Gastrocnemius medialis (tissue), 4 donors: ENCODE measurements at regions not wholly inside any gene's neighbourhood (a gene's known extent, or its start where the extent isn't known, plus 50 kb on each side); places are given as distances from the start of the nearest gene placed in this dataset.

ENCODE experiments used
- ATAC-seq, 2 donors: fragments of 150-250 bp; one replicate each; pipeline ENCODE4 v1.9.1; 2016
- DNase-seq, 2 donors: peaks; one replicate each; pipeline ENCODE4 v3.0.0-alpha.2; 2019
- H3K27ac ChIP-seq, 4 donors: fragments of 200-600 bp; sonication (generic); 1 replicate in 1 of 4; 2 replicates in 3 of 4; pipeline ENCODE4 v1.5.1; 2016 to 2018; ENCODE audit warnings: mild to moderate bottlenecking in 2 of 4, moderate library complexity in 1 of 4
- H3K27me3 ChIP-seq, 3 donors: fragments of 200-600 bp; sonication (generic) in 2 of 3; 1 replicate in 1 of 3; 2 replicates in 2 of 3; pipeline versions ENCODE4 v1.5.1 to v1.6.0; 2016 to 2019; ENCODE audit warnings: mild to moderate bottlenecking in 1 of 3, moderate library complexity in 1 of 3
- H3K36me3 ChIP-seq, 2 donors: fragments of 200-600 bp; sonication (generic) in 1 of 2; one replicate each; pipeline ENCODE4 v1.5.1; 2017 to 2018
- H3K4me1 ChIP-seq, 2 donors: fragments of 200-600 bp; sonication (generic) in 1 of 2; one replicate each; pipeline ENCODE4 v1.5.1; 2016 to 2017; ENCODE audit warnings: mild to moderate bottlenecking in 2 of 2
- H3K4me3 ChIP-seq, 4 donors: fragments of 200-600 bp; sonication (generic) in 3 of 4; 1 replicate in 1 of 4; 2 replicates in 3 of 4; pipeline ENCODE4 v1.5.1; 2016 to 2019; ENCODE audit warnings: mild to moderate bottlenecking in 2 of 4
- H3K9me3 ChIP-seq, 3 donors: fragments of 200-600 bp; sonication (generic) in 2 of 3; 1 replicate in 1 of 3; 2 replicates in 2 of 3; pipeline ENCODE4 v1.5.1; 2016 to 2019
- CTCF ChIP-seq, 5 experiments: fragments of 450-650 bp in 3 of 5; fragments of 200-600 bp in 2 of 5; sonication (generic) in 2 of 5; IDR thresholded peaks in 4 of 5; conservative IDR thresholded peaks in 1 of 5; 1 replicate in 4 of 5; 2 replicates in 1 of 5; pipeline ENCODE4 v1.5.1; 2016 to 2019; ENCODE audit warnings: antibody characterized with exemption in 5 of 5, mild to moderate bottlenecking in 3 of 5, moderate library complexity in 3 of 5
- POLR2A ChIP-seq, 2 donors: fragments of 450-650 bp; IDR thresholded peaks; one replicate each; pipeline ENCODE4 v1.6.1; 2017; ENCODE audit warnings: antibody characterized with exemption in 2 of 2, mild to moderate bottlenecking in 2 of 2, moderate library complexity in 2 of 2
- in situ Hi-C, 4 donors: fragments of 200-750 bp; cut with MboI; loops; one replicate each; pipeline versions ENCODE4 v1.15.0 to v1.8.0; 2017; ENCODE audit warnings: low sequenced_read_pairs in 4 of 4
- intact Hi-C: fragments of 100-400 bp; cut with DNase I; formaldehyde crosslinking; loops from one replicate; pipeline ENCODE4 v1.15.1; 2023; ENCODE audit warnings: low total_unique reads

DNA sequence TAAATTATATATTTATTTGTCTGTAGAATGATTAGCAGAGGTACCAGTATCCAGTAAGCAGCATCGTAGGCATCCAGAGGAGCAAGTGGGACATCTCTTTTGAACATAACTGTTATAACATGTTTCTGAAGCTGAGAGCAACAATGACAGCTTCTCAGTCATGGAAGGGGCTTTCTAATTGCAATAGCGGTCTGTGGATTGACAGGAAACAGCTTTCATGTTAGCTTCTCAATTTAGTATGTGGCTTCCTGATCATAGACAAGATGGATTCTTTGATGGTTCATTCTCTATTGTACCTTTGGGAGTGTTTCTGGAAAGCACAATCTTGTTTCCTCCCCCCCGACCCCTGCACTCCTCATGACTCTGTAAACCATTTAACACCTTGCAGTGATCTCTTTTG is 434.6 kb upstream of the GNPDA2 start:
- ATAC-seq, result no peak
- intact Hi-C loops, result no loop called here

GRCh38 chr4:45155081-45155777 is 428.9 kb upstream of the GNPDA2 start:
- Histone ChIP-seq H3K36me3 (no peaks in the 10 kb centered on the region), H3K4me3 (no peak overlapping the region), H3K4me1 (no peaks in the 10 kb centered on the region), H3K27ac (no peak overlapping the region), H3K9me3 (no peaks in the 10 kb centered on the region), H3K27me3 (no peaks in the 10 kb centered on the region)
- DNase-seq, result no peak
- in situ Hi-C loops (no loop called here), intact Hi-C loops (no loop called here)
- TF ChIP-seq CTCF (IDR thresholded peaks at IDR 0.05 in 4 of 5, conservative IDR thresholded peaks at IDR 0.05 in 1 of 5) (no peak), POLR2A (IDR thresholded peaks at IDR 0.05) (no peak)
- no peak for ATAC-seq

More for the DNA sequence above, 434.6 kb upstream of the GNPDA2 start:
- H3K27me3 ChIP-seq, result no peaks in the 10 kb centered on the region
- no peaks in the 10 kb centered on the region for H3K36me3 ChIP-seq
- H3K9me3 ChIP-seq, result no peaks in the 10 kb centered on the region
- H3K4me3 ChIP-seq, result no peak overlapping the region
- no peak for DNase-seq
- in situ Hi-C loops, result no loop called here
- no peaks in the 10 kb centered on the region for H3K4me1 ChIP-seq
- TF ChIP-seq CTCF (IDR thresholded peaks at IDR 0.05 in 4 of 5, conservative IDR thresholded peaks at IDR 0.05 in 1 of 5) (no peak), POLR2A (IDR thresholded peaks at IDR 0.05) (no peak)
- H3K27ac ChIP-seq, result no peak overlapping the region

DNA sequence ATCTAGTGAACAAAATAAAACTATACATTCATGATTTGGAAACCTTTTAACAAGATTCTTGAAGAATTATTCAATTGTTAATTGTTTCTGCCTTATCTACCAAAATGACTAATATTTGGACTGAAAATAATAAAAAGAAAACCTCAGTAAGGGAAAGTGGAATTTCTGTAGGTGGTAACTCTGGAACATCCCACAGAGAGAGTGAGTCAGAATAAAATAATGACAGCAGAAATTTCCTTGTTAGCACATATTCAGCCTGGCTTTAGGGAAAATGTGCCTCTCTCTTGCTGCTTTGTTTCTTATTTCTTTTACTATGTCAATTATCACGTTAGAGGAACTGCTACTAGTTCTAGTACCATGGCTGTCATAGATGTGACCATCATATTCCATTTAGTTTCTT is 421.5 kb upstream of the GNPDA2 start:
- intact Hi-C loops, result no loop called here
- TF ChIP-seq POLR2A (IDR thresholded peaks at IDR 0.05) (no peak), CTCF (IDR thresholded peaks at IDR 0.05 in 4 of 5, conservative IDR thresholded peaks at IDR 0.05 in 1 of 5) (no peak)

GRCh38 chr4:45131020-45131419 is 404.7 kb upstream of the GNPDA2 start:
- Histone ChIP-seq H3K27me3 (no peaks in the 10 kb centered on the region), H3K9me3 (no peaks in the 10 kb centered on the region), H3K4me3 (no peak overlapping the region), H3K36me3 (no peaks in the 10 kb centered on the region), H3K4me1 (no peaks in the 10 kb centered on the region), H3K27ac (no peak overlapping the region)
- intact Hi-C loops (no loop called here), in situ Hi-C loops (no loop called here)
- ATAC-seq (no peak), DNase-seq (no peak)
- no peak for TF ChIP-seq CTCF (IDR thresholded peaks at IDR 0.05 in 4 of 5, conservative IDR thresholded peaks at IDR 0.05 in 1 of 5)
- no peak for TF ChIP-seq POLR2A (IDR thresholded peaks at IDR 0.05)

More for the DNA sequence above, 421.5 kb upstream of the GNPDA2 start:
- ATAC-seq (no peak), DNase-seq (no peak)
- H3K4me1 ChIP-seq, result no peaks in the 10 kb centered on the region
- in situ Hi-C loops, result no loop called here
- H3K4me3 ChIP-seq, result no peak overlapping the region
- H3K27me3 ChIP-seq, result no peaks in the 10 kb centered on the region
- no peaks in the 10 kb centered on the region for H3K36me3 ChIP-seq
- no peak overlapping the region for H3K27ac ChIP-seq
- H3K9me3 ChIP-seq, result no peaks in the 10 kb centered on the region

DNA sequence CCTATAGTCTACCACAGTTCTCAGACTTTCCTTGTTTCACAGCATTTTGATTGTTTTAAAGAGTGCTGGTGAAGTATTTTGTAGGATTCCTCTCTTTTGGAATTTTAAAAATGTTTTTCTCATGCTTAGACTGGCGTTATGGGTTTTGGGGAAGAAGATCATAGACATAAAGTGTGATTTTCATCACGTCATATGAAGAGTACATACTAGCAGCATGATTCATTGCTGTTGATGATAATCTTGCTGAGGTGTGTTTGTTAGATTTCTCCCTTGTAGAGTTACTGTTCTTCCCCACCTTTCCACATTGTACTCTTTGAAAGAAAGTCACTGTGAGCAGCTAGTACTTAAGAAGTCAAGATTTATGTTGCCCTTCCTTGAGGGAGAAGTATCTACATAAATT is 396.1 kb upstream of the GNPDA2 start:
- intact Hi-C loops, result no loop called here
- in situ Hi-C loops, result no loop called here
- Histone ChIP-seq H3K4me1 (no peaks in the 10 kb centered on the region), H3K27ac (no peak overlapping the region), H3K27me3 (no peaks in the 10 kb centered on the region), H3K36me3 (no peaks in the 10 kb centered on the region), H3K4me3 (no peak overlapping the region), H3K9me3 (no peaks in the 10 kb centered on the region)
- no peak for TF ChIP-seq CTCF (IDR thresholded peaks at IDR 0.05 in 4 of 5, conservative IDR thresholded peaks at IDR 0.05 in 1 of 5)
- no peak for TF ChIP-seq POLR2A (IDR thresholded peaks at IDR 0.05)
- DNase-seq, result no peak
- no peak for ATAC-seq
